K562 (cell line): ENCODE measurements at regions not wholly inside any gene's neighbourhood (a gene's known extent, or its start where the extent isn't known, plus 50 kb on each side); places are given as distances from the start of the nearest gene placed in this dataset.

Source experiments
- ATAC-seq: fragments of 200-7000 bp; cut with Tn5 transposase; 3 replicates; pipeline ENCODE4 v1.9.1; 2020; ENCODE audit warnings: moderate library complexity
- BruUV-seq: library from RNA; stranded (reverse); fragments of 400-500 nt; replicated peaks from 2 replicates; lab custom pipeline; 2021; lab: Mats Ljungman, UMichigan
- CTCF ChIA-PET: fragments of 300-600 bp; formaldehyde crosslinking; extraction: SDS; loops from one replicate; lab custom pipeline; 2021; ENCODE audit warnings: low intra/inter-chr PET ratio; lab: Yijun Ruan, JAX
- POLR2A ChIA-PET: fragments of 300-600, 350-650 bp; sonication (Branson Sonifier 250); formaldehyde crosslinking; extraction: SDS; loops from one replicate; lab custom pipeline; 2021; ENCODE audit warnings: antibody characterized with exemption, inconsistent platforms; lab: Yijun Ruan, JAX
- DNase-seq, 4 experiments: peaks; one replicate each; pipeline versions ENCODE4 v3.0.0 to v3.0.0-alpha.2; 2011 to 2018; ENCODE audit warnings: low spot score in 3 of 4, mixed read lengths in 3 of 4; ENCODE audit errors: extremely low read depth in 1 of 4
- FAIRE-seq: peaks from 2 replicates; lab custom pipeline; 2011; peaks lifted over from hg19 to GRCh38; lab: Jason Lieb, UNC
- H2AFZ ChIP-seq: 2 replicates; pipeline ENCODE4 v1.6.0; 2011; ENCODE audit warnings: low read depth, low read length, control low read depth, inconsistent platforms
- H3K27ac ChIP-seq: fragments of 200-600 bp; 3 replicates; pipeline ENCODE4 v1.8.0; 2011; ENCODE audit warnings: low read depth, mild to moderate bottlenecking, control low read depth, inconsistent platforms, low read length, moderate library complexity, mixed read lengths; ENCODE audit errors: extremely low read depth
- H3K27me3 ChIP-seq, 2 experiments: fragments of 300-600 bp in 1 of 2; 2 replicates in 1 of 2; 3 replicates in 1 of 2; pipeline versions ENCODE4 v1.6.0 to v1.8.0; 2011; ENCODE audit warnings: inconsistent platforms in 2 of 2, low read length in 2 of 2, mild to moderate bottlenecking in 1 of 2, mixed read lengths in 1 of 2, moderate library complexity in 1 of 2; ENCODE audit not compliant: control insufficient read depth in 2 of 2, insufficient read depth in 2 of 2
- H3K36me3 ChIP-seq: fragments of 300-600 bp; 3 replicates; pipeline ENCODE4 v1.8.0; 2011; ENCODE audit warnings: mild to moderate bottlenecking, low read length, inconsistent platforms; ENCODE audit not compliant: control insufficient read depth, insufficient read depth
- H3K4me1 ChIP-seq, 2 experiments: fragments of 200-600 bp in 1 of 2; replicated peaks in 1 of 2; 2 replicates in 1 of 2; 3 replicates in 1 of 2; pipeline versions ENCODE4 v1.5.1 to v1.8.0; 2011; ENCODE audit warnings: inconsistent platforms in 2 of 2, low read length in 2 of 2, mild to moderate bottlenecking in 1 of 2, mixed read lengths in 1 of 2, moderate library complexity in 1 of 2; ENCODE audit not compliant: control insufficient read depth in 2 of 2, insufficient read depth in 2 of 2
- H3K4me2 ChIP-seq: 2 replicates; pipeline ENCODE4 v1.6.1; 2011; ENCODE audit warnings: low read length, control low read depth, inconsistent platforms, mixed read lengths; ENCODE audit not compliant: insufficient read depth
- H3K4me3 ChIP-seq: fragments of 200-600 bp; sonication (generic), shearing (Covaris generic); 2 replicates; pipeline ENCODE4 v1.5.1; 2016; ENCODE audit warnings: control low read depth, inconsistent platforms
- H3K79me2 ChIP-seq: fragments of 200-600 bp; 3 replicates; pipeline ENCODE4 v1.8.0; 2011; ENCODE audit warnings: low read length, inconsistent platforms; ENCODE audit not compliant: control insufficient read depth, insufficient read depth
- H3K9ac ChIP-seq, 2 experiments: 2 replicates each; pipeline versions ENCODE4 v1.6.0 to v1.6.1; 2011; ENCODE audit warnings: low read depth in 2 of 2, low read length in 2 of 2, control low read depth in 1 of 2, inconsistent platforms in 1 of 2, mild to moderate bottlenecking in 1 of 2, mixed read lengths in 1 of 2; ENCODE audit not compliant: insufficient read depth in 1 of 2
- H3K9me1 ChIP-seq: one replicate; pipeline ENCODE4 v1.6.0; 2011; ENCODE audit warnings: inconsistent platforms, mild to moderate bottlenecking, low read length, moderate library complexity; ENCODE audit not compliant: control insufficient read depth, insufficient read depth
- H3K9me3 ChIP-seq: replicated peaks from 2 replicates; pipeline ENCODE4 v1.5.1; 2011; ENCODE audit warnings: low read depth, low read length, inconsistent platforms; ENCODE audit not compliant: control insufficient read depth, insufficient read depth
- H4K20me1 ChIP-seq: replicated peaks from 2 replicates; pipeline ENCODE4 v1.6.1; 2011; ENCODE audit warnings: low read length, inconsistent platforms, mixed read lengths; ENCODE audit not compliant: control insufficient read depth, insufficient read depth
- C11orf30 ChIP-seq: fragments of 450-650 bp; IDR thresholded peaks from 2 replicates; pipeline ENCODE4 v1.6.1; 2016; ENCODE audit warnings: low read depth, mild to moderate bottlenecking
- CCAR2 ChIP-seq: fragments of 200-400 bp; formaldehyde crosslinking; IDR thresholded peaks from 2 replicates; pipeline ENCODE4 v1.6.1; 2017; ENCODE audit warnings: mild to moderate bottlenecking, low read depth, low read length
- HDAC6 ChIP-seq: IDR thresholded peaks from 2 replicates; pipeline ENCODE4 v1.6.1; 2012; ENCODE audit warnings: low read depth, mild to moderate bottlenecking, control low read depth, inconsistent platforms, low read length, moderate library complexity
- HIVEP1 ChIP-seq: fragments of 250-450 bp; sonication (Bioruptor Pico); IDR thresholded peaks from 2 replicates; pipeline ENCODE4 v1.4.0; 2020; ENCODE audit warnings: mild to moderate bottlenecking
- HSF4 ChIP-seq: fragments of 250-450 bp; sonication (Bioruptor Pico); IDR thresholded peaks from 2 replicates; pipeline ENCODE4 v2.1.2; 2022; ENCODE audit warnings: mild to moderate bottlenecking, moderate library complexity, borderline replicate concordance
- KHSRP ChIP-seq: fragments of 450-650 bp; IDR thresholded peaks from 2 replicates; pipeline ENCODE4 v1.6.1; 2017
- MAFG ChIP-seq: fragments of 450-650 bp; conservative IDR thresholded peaks from 2 replicates; pipeline ENCODE4 v1.6.1; 2016; ENCODE audit warnings: missing genetic modification characterization, missing compliant biosample characterization
- PHF21A ChIP-seq: fragments of 450-650 bp; IDR thresholded peaks from 2 replicates; pipeline ENCODE4 v1.6.1; 2017; ENCODE audit warnings: low read depth, borderline replicate concordance
- SAFB ChIP-seq: fragments of 200-400 bp; formaldehyde crosslinking; IDR thresholded peaks from 2 replicates; pipeline ENCODE4 v1.6.1; 2017; ENCODE audit warnings: low read depth, low read length, borderline replicate concordance
- SMAD2 ChIP-seq: fragments of 150-350 bp; IDR thresholded peaks from 2 replicates; pipeline ENCODE4 v1.6.1; 2014; ENCODE audit warnings: low read depth, mild to moderate bottlenecking, low read length
- TAF15 ChIP-seq: fragments of 200-400 bp; formaldehyde crosslinking; IDR thresholded peaks from 2 replicates; pipeline ENCODE4 v1.6.1; 2017; ENCODE audit warnings: mild to moderate bottlenecking, low read depth, low read length, moderate library complexity
- TEAD1 ChIP-seq, 2 experiments: fragments of 450-650 bp in 1 of 2; sonication (generic) in 1 of 2; formaldehyde crosslinking; IDR thresholded peaks; 2 replicates each; pipeline versions ENCODE4 v1.4.0 to v1.8.0; 2020 to 2022; ENCODE audit warnings: mild to moderate bottlenecking in 2 of 2, missing genetic modification reagents in 1 of 2
- ZFX ChIP-seq: sonication (generic); formaldehyde crosslinking; IDR thresholded peaks from 2 replicates; pipeline ENCODE4 v1.8.0; 2022; ENCODE audit warnings: mild to moderate bottlenecking, missing genetic modification reagents, moderate library complexity
- WGBS: fragments of 100-300 bp; shearing (Covaris generic); methylation state at CpG from one replicate; pipeline ENCODE4 v1.1.6; 2016; ENCODE audit warnings: low coverage, mixed read lengths; ENCODE audit not compliant: insufficient coverage; ENCODE audit errors: missing lambda C conversion rate; 5-methylcytosine and 5-hydroxymethylcytosine counted together
- in situ Hi-C: fragments of 300-500 bp; cut with MboI; formaldehyde crosslinking; loops from 4 replicates; pipeline ENCODE4 v1.15.0; 2018; ENCODE audit warnings: inconsistent platforms, mixed read lengths
- intact Hi-C: fragments of 100-400 bp; cut with micrococcal nuclease; formaldehyde crosslinking; loops from 2 replicates; pipeline ENCODE4 v1.14.2; 2022
- TF ChIP-seq, protein P1 (sequence below): fragments of 250-450 bp; sonication (Bioruptor Pico); IDR thresholded peaks from 2 replicates; pipeline ENCODE4 v1.4.0; 2020; ENCODE audit warnings: borderline replicate concordance
- TF ChIP-seq, protein P2 (sequence below): fragments of 450-650 bp; IDR thresholded peaks from 2 replicates; pipeline ENCODE4 v1.6.1; 2016; ENCODE audit warnings: low read depth, mild to moderate bottlenecking, moderate library complexity

DNA sequence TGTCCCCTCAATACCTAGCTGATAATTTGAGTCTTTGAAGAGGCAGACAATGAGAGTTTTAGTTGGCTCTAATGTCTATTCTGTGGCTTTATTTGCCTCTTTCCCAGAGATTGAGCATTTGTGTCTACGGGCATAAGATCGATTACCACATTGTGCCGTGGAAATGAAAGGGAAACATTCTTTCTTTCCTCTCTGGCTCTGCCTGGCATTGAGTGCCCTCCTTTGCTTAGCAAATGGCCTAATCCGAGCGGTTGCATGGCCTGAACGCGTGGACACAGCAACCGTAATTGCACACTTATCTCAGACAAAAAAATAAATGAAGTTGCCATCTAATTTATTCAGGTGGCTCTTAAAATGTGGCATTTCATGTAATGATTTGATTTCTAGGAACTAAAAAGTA lies 247.9 kb downstream of the ADGRL2 start:
- TF ChIP-seq HSF4 (CRISPR knock-in tag) (no peak), ZFX (CRISPR knock-in tag) (no peak), CCAR2 (no peak), HIVEP1 (CRISPR knock-in tag) (no peak), HDAC6 (no peak), SAFB (no peak), PHF21A (no peak), KHSRP (no peak), C11orf30 (no peak), TAF15 (no peak), TEAD1 (CRISPR knock-in tag; IDR thresholded peaks at IDR 0.05) (no peak), MAFG (tag) (no peak), SMAD2 (no peak)
- TF ChIP-seq, protein P1, sequence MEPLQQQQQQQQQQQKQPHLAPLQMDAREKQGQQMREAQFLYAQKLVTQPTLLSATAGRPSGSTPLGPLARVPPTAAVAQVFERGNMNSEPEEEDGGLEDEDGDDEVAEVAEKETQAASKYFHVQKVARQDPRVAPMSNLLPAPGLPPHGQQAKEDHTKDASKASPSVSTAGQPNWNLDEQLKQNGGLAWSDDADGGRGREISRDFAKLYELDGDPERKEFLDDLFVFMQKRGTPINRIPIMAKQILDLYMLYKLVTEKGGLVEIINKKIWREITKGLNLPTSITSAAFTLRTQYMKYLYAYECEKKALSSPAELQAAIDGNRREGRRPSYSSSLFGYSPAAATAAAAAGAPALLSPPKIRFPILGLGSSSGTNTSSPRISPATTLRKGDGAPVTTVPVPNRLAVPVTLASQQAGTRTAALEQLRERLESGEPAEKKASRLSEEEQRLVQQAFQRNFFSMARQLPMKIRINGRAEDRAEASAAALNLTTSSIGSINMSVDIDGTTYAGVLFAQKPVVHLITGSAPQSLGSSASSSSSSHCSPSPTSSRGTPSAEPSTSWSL: no peak
- TF ChIP-seq, protein P2, sequence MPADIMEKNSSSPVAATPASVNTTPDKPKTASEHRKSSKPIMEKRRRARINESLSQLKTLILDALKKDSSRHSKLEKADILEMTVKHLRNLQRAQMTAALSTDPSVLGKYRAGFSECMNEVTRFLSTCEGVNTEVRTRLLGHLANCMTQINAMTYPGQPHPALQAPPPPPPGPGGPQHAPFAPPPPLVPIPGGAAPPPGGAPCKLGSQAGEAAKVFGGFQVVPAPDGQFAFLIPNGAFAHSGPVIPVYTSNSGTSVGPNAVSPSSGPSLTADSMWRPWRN: no peak
- H3K79me2 ChIP-seq: no peaks in the 10 kb centered on the region
- H2AFZ ChIP-seq: no peak overlapping the region
- H3K4me3 ChIP-seq: no peak overlapping the region
- in situ Hi-C loops: no loop called here
- intact Hi-C loops: no loop called here
- ChIA-PET POLR2A (no interaction called here), CTCF (no interaction called here)
- H3K4me1 ChIP-seq: no peaks in the 10 kb centered on the region
- WGBS: 0% methylated on average over 8 of the region's 8 CpGs
- no peaks in the 10 kb centered on the region for H3K9me3 ChIP-seq
- H3K4me2 ChIP-seq: no peak overlapping the region
- BruUV-seq: no TSS peak
- DNase-seq (no peak), FAIRE-seq (no peak), ATAC-seq (no peak)
- H3K27ac ChIP-seq: no peak overlapping the region
- no peaks in the 10 kb centered on the region for H3K9me1 ChIP-seq
- no peaks in the 10 kb centered on the region for H4K20me1 ChIP-seq
- no peaks in the 10 kb centered on the region for H3K27me3 ChIP-seq
- no peak overlapping the region for H3K9ac ChIP-seq
- H3K36me3 ChIP-seq: no peaks in the 10 kb centered on the region
